ENCODE measurements at regions not wholly inside any gene's neighbourhood (a gene's known extent, or its start where the extent isn't known, plus 50 kb on each side); places are given as distances from the start of the nearest gene placed in this dataset.

DNA sequence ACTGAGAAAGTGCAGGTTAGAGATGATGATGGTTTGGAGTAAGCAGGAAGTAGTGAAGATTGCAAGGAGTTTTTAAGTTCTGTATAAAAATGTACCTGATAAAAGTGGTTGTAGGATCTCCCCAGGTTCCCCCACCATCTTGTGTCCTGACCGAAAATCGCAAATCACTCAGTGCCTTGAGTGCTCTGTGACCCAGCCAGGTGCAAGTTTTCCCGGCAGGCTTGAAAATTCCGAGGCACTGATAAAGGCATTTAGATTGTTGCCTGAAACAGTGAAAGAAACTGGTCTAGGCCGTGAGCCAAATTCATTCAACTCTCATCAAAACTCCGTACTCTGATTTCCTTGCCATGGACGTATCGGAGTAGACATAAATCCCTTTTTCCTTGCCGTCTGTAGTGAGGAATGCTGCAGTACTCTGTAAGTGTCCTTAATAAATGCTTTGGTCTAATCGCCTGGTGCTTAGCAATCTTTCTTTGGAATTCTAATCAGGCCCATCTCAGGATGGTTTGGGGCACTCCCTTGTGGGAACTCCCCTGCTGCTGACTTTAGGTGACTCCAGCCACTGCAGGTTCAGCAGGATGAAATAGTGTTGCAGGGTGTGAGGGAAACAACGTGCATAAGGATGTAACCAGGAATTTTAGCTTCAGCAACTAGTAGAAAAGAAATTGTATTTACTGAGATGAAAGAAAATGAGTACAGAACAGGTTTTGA is 1199.8 kb upstream of the MAP3K7 start:
- TF ChIP-seq, protein P1, sequence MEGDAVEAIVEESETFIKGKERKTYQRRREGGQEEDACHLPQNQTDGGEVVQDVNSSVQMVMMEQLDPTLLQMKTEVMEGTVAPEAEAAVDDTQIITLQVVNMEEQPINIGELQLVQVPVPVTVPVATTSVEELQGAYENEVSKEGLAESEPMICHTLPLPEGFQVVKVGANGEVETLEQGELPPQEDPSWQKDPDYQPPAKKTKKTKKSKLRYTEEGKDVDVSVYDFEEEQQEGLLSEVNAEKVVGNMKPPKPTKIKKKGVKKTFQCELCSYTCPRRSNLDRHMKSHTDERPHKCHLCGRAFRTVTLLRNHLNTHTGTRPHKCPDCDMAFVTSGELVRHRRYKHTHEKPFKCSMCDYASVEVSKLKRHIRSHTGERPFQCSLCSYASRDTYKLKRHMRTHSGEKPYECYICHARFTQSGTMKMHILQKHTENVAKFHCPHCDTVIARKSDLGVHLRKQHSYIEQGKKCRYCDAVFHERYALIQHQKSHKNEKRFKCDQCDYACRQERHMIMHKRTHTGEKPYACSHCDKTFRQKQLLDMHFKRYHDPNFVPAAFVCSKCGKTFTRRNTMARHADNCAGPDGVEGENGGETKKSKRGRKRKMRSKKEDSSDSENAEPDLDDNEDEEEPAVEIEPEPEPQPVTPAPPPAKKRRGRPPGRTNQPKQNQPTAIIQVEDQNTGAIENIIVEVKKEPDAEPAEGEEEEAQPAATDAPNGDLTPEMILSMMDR (IDR thresholded peaks at IDR 0.05), result no peak
- TF ChIP-seq EP300 (IDR thresholded peaks at IDR 0.05) (no peak), HOXA7 (CRISPR knock-in tag; IDR thresholded peaks at IDR 0.05) (no peak), JUNB (IDR thresholded peaks at IDR 0.05) (no peak), MYC (IDR thresholded peaks at IDR 0.05; ENCODE audit: borderline replicate concordance, low read length) (no peak), KDM1A (IDR thresholded peaks at IDR 0.05; ENCODE audit: low read depth) (no peak), TP53 (CRISPR knock-in tag; IDR thresholded peaks at IDR 0.05) (no peak)
- TF ChIP-seq, protein P2, sequence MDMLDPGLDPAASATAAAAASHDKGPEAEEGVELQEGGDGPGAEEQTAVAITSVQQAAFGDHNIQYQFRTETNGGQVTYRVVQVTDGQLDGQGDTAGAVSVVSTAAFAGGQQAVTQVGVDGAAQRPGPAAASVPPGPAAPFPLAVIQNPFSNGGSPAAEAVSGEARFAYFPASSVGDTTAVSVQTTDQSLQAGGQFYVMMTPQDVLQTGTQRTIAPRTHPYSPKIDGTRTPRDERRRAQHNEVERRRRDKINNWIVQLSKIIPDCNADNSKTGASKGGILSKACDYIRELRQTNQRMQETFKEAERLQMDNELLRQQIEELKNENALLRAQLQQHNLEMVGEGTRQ (IDR thresholded peaks at IDR 0.05), result no peak
- TF ChIP-seq, protein P3, sequence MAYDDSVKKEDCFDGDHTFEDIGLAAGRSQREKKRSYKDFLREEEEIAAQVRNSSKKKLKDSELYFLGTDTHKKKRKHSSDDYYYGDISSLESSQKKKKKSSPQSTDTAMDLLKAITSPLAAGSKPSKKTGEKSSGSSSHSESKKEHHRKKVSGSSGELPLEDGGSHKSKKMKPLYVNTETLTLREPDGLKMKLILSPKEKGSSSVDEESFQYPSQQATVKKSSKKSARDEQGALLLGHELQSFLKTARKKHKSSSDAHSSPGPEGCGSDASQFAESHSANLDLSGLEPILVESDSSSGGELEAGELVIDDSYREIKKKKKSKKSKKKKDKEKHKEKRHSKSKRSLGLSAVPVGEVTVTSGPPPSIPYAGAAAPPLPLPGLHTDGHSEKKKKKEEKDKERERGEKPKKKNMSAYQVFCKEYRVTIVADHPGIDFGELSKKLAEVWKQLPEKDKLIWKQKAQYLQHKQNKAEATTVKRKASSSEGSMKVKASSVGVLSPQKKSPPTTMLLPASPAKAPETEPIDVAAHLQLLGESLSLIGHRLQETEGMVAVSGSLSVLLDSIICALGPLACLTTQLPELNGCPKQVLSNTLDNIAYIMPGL (CRISPR knock-in tag; IDR thresholded peaks at IDR 0.05; ENCODE audit: borderline replicate concordance), result no peak
- TF ChIP-seq, protein P4, sequence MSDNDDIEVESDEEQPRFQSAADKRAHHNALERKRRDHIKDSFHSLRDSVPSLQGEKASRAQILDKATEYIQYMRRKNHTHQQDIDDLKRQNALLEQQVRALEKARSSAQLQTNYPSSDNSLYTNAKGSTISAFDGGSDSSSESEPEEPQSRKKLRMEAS (IDR thresholded peaks at IDR 0.05), result no peak
